ENCODE measurements at regions not wholly inside any gene's neighbourhood (a gene's known extent, or its start where the extent isn't known, plus 50 kb on each side); places are given as distances from the start of the nearest gene placed in this dataset.

- no peaks in the 10 kb centered on the region for H3F3A ChIP-seq (ENCODE audit: insufficient read depth, low read length)
- no peak for TF ChIP-seq EZH2 (IDR thresholded peaks at IDR 0.05; ENCODE audit: borderline replicate concordance, low read length)
- TF ChIP-seq CTCF (IDR thresholded peaks at IDR 0.05; ENCODE audit: low read length), result no peak
Observed at GRCh38 chr13:50677687-50678463, 165.6 kb downstream of the DLEU7 start.

GRCh38 chr13:50678464-50679162, 164.9 kb downstream of the DLEU7 start:
- Histone ChIP-seq H2AFZ (ENCODE audit: low read length) (no peak overlapping the region), H3K9me3 (ENCODE audit: low read length) (no peaks in the 10 kb centered on the region), H3K79me2 (ENCODE audit: insufficient read depth, low read length) (no peaks in the 10 kb centered on the region), H3K4me3 (ENCODE audit: low read depth, low read length, poor library complexity, severe bottlenecking) (no peak overlapping the region), H3K27ac (ENCODE audit: low read depth, low read length, poor library complexity, severe bottlenecking) (no peak overlapping the region), H3K4me1 (ENCODE audit: insufficient read depth, low read length, severe bottlenecking) (peaks cover 37% of the 10 kb centered on the region), H3K36me3 (ENCODE audit: insufficient read depth, low read length) (no peaks in the 10 kb centered on the region), H3K27me3 (ENCODE audit: insufficient read depth, low read length) (no peaks in the 10 kb centered on the region), H4K20me1 (ENCODE audit: insufficient read depth, low read length) (no peaks in the 10 kb centered on the region), H3K9ac (ENCODE audit: low read length) (no peak overlapping the region), H3K4me2 (ENCODE audit: low read length) (no peak overlapping the region), H3F3A (ENCODE audit: insufficient read depth, low read length) (no peaks in the 10 kb centered on the region), H3K9me2 (ENCODE audit: low read depth, low read length) (no peaks in the 10 kb centered on the region)
- TF ChIP-seq EZH2 (IDR thresholded peaks at IDR 0.05; ENCODE audit: borderline replicate concordance, low read length) (no peak), CTCF (IDR thresholded peaks at IDR 0.05; ENCODE audit: low read length) (no peak)

More at GRCh38 chr13:50677687-50678463, 165.6 kb downstream of the DLEU7 start:
- H2AFZ ChIP-seq (ENCODE audit: low read length), result no peak overlapping the region
- no peak overlapping the region for H3K4me2 ChIP-seq (ENCODE audit: low read length)
- no peaks in the 10 kb centered on the region for H3K9me2 ChIP-seq (ENCODE audit: low read depth, low read length)
- H3K79me2 ChIP-seq (ENCODE audit: insufficient read depth, low read length), result no peaks in the 10 kb centered on the region
- H3K4me1 ChIP-seq (ENCODE audit: insufficient read depth, low read length, severe bottlenecking), result peaks cover 32% of the 10 kb centered on the region
- H3K27me3 ChIP-seq (ENCODE audit: insufficient read depth, low read length), result no peaks in the 10 kb centered on the region
- no peaks in the 10 kb centered on the region for H3K36me3 ChIP-seq (ENCODE audit: insufficient read depth, low read length)
- H3K27ac ChIP-seq (ENCODE audit: low read depth, low read length, poor library complexity, severe bottlenecking), result peak overlapping the region; percentile 33
- no peaks in the 10 kb centered on the region for H3K9me3 ChIP-seq (ENCODE audit: low read length)
- no peak overlapping the region for H3K9ac ChIP-seq (ENCODE audit: low read length)
- H3K4me3 ChIP-seq (ENCODE audit: low read depth, low read length, poor library complexity, severe bottlenecking), result no peak overlapping the region
- no peaks in the 10 kb centered on the region for H4K20me1 ChIP-seq (ENCODE audit: insufficient read depth, low read length)

GRCh38 chr13:50679321-50679720, 164.2 kb downstream of the DLEU7 start:
- Histone ChIP-seq H3K4me1 (ENCODE audit: insufficient read depth, low read length, severe bottlenecking) (peaks cover 40% of the 10 kb centered on the region), H3K9me2 (ENCODE audit: low read depth, low read length) (no peaks in the 10 kb centered on the region), H3F3A (ENCODE audit: insufficient read depth, low read length) (no peaks in the 10 kb centered on the region), H3K9me3 (ENCODE audit: low read length) (no peaks in the 10 kb centered on the region), H2AFZ (ENCODE audit: low read length) (no peak overlapping the region), H3K9ac (ENCODE audit: low read length) (no peak overlapping the region), H3K4me3 (ENCODE audit: low read depth, low read length, poor library complexity, severe bottlenecking) (no peak overlapping the region), H3K79me2 (ENCODE audit: insufficient read depth, low read length) (no peaks in the 10 kb centered on the region), H3K27me3 (ENCODE audit: insufficient read depth, low read length) (no peaks in the 10 kb centered on the region), H3K4me2 (ENCODE audit: low read length) (no peak overlapping the region), H4K20me1 (ENCODE audit: insufficient read depth, low read length) (no peaks in the 10 kb centered on the region), H3K27ac (ENCODE audit: low read depth, low read length, poor library complexity, severe bottlenecking) (no peak overlapping the region), H3K36me3 (ENCODE audit: insufficient read depth, low read length) (no peaks in the 10 kb centered on the region)
- TF ChIP-seq CTCF (IDR thresholded peaks at IDR 0.05; ENCODE audit: low read length) (no peak), EZH2 (IDR thresholded peaks at IDR 0.05; ENCODE audit: borderline replicate concordance, low read length) (no peak)

All from OCI-LY1 (cell line).